ENCODE measurements at regions not wholly inside any gene's neighbourhood (a gene's known extent, or its start where the extent isn't known, plus 50 kb on each side); places are given as distances from the start of the nearest gene placed in this dataset.
"Not testable (repeated sequence)": the region's sequence is repeated elsewhere in the genome, so short reads cannot be mapped to it uniquely, and the experiment has no call there.

- no peak overlapping the region for H3K4me3 ChIP-seq (ENCODE audit: low read depth, low read length)
- no peak overlapping the region for H3K27ac ChIP-seq (ENCODE audit: low read depth, low read length)
- H3K27me3 ChIP-seq (ENCODE audit: insufficient read depth, low read length): peaks cover 74% of the 10 kb centered on the region
- no peaks in the 10 kb centered on the region for H3K79me2 ChIP-seq (ENCODE audit: control insufficient read depth, insufficient read depth, low read length, unreplicated experiment)
- H3K4me1 ChIP-seq (ENCODE audit: control insufficient read depth, insufficient read depth, low read length, unreplicated experiment): no peaks in the 10 kb centered on the region
- H3K36me3 ChIP-seq (ENCODE audit: insufficient read depth, low read length): no peaks in the 10 kb centered on the region
- H2AFZ ChIP-seq (ENCODE audit: low read length, unreplicated experiment): no peak overlapping the region
Measured at GRCh38 chr16:50449800-50450199, 81.0 kb upstream of the BRD7 start.

GRCh38 chr16:50448981-50449380 lies 80.2 kb upstream of the BRD7 start:
- peaks cover 74% of the 10 kb centered on the region for H3K27me3 ChIP-seq (ENCODE audit: insufficient read depth, low read length)
- H3K4me3 ChIP-seq (ENCODE audit: low read depth, low read length): no peak overlapping the region
- no peaks in the 10 kb centered on the region for H3K79me2 ChIP-seq (ENCODE audit: control insufficient read depth, insufficient read depth, low read length, unreplicated experiment)

GRCh38 chr16:50448522-50448921 lies 79.7 kb upstream of the BRD7 start:
- Histone ChIP-seq H3K27ac (ENCODE audit: low read depth, low read length) (no peak overlapping the region), H2AFZ (ENCODE audit: low read length, unreplicated experiment) (no peak overlapping the region), H3K4me1 (ENCODE audit: control insufficient read depth, insufficient read depth, low read length, unreplicated experiment) (no peaks in the 10 kb centered on the region), H3K27me3 (ENCODE audit: insufficient read depth, low read length) (peaks cover 77% of the 10 kb centered on the region), H3K36me3 (ENCODE audit: insufficient read depth, low read length) (no peaks in the 10 kb centered on the region), H3K79me2 (ENCODE audit: control insufficient read depth, insufficient read depth, low read length, unreplicated experiment) (no peaks in the 10 kb centered on the region), H3K4me3 (ENCODE audit: low read depth, low read length) (no peak overlapping the region)

More at GRCh38 chr16:50448981-50449380, 80.2 kb upstream of the BRD7 start:
- Histone ChIP-seq H3K27ac (ENCODE audit: low read depth, low read length) (no peak overlapping the region), H2AFZ (ENCODE audit: low read length, unreplicated experiment) (no peak overlapping the region), H3K4me1 (ENCODE audit: control insufficient read depth, insufficient read depth, low read length, unreplicated experiment) (no peaks in the 10 kb centered on the region), H3K36me3 (ENCODE audit: insufficient read depth, low read length) (no peaks in the 10 kb centered on the region)

- H3K79me2 ChIP-seq (ENCODE audit: control insufficient read depth, insufficient read depth, low read length, unreplicated experiment); H3K27ac ChIP-seq (ENCODE audit: low read depth, low read length); H3K4me3 ChIP-seq (ENCODE audit: low read depth, low read length); H3K36me3 ChIP-seq (ENCODE audit: insufficient read depth, low read length); H2AFZ ChIP-seq (ENCODE audit: low read length, unreplicated experiment); H3K4me1 ChIP-seq (ENCODE audit: control insufficient read depth, insufficient read depth, low read length, unreplicated experiment): not testable (repeated sequence)
- peaks cover 81% of the 10 kb centered on the region for H3K27me3 ChIP-seq (ENCODE audit: insufficient read depth, low read length)
Measured at GRCh38 chr16:50447386-50447785, 78.6 kb upstream of the BRD7 start.

GRCh38 chr16:50446861-50447260 lies 78.1 kb upstream of the BRD7 start:
- Histone ChIP-seq H3K27ac (ENCODE audit: low read depth, low read length) (no peak overlapping the region), H3K4me1 (ENCODE audit: control insufficient read depth, insufficient read depth, low read length, unreplicated experiment) (no peaks in the 10 kb centered on the region), H3K36me3 (ENCODE audit: insufficient read depth, low read length) (no peaks in the 10 kb centered on the region), H2AFZ (ENCODE audit: low read length, unreplicated experiment) (no peak overlapping the region), H3K4me3 (ENCODE audit: low read depth, low read length) (no peak overlapping the region), H3K27me3 (ENCODE audit: insufficient read depth, low read length) (peaks cover 76% of the 10 kb centered on the region), H3K79me2 (ENCODE audit: control insufficient read depth, insufficient read depth, low read length, unreplicated experiment) (no peaks in the 10 kb centered on the region)

GRCh38 chr16:50445621-50446555 lies 77.1 kb upstream of the BRD7 start:
- no peaks in the 10 kb centered on the region for H3K4me1 ChIP-seq (ENCODE audit: control insufficient read depth, insufficient read depth, low read length, unreplicated experiment)
- no peaks in the 10 kb centered on the region for H3K36me3 ChIP-seq (ENCODE audit: insufficient read depth, low read length)
- H3K79me2 ChIP-seq (ENCODE audit: control insufficient read depth, insufficient read depth, low read length, unreplicated experiment): no peaks in the 10 kb centered on the region
- H3K27ac ChIP-seq (ENCODE audit: low read depth, low read length): no peak overlapping the region
- no peak overlapping the region for H3K4me3 ChIP-seq (ENCODE audit: low read depth, low read length)
- H3K27me3 ChIP-seq (ENCODE audit: insufficient read depth, low read length): peaks cover 69% of the 10 kb centered on the region
- no peak overlapping the region for H2AFZ ChIP-seq (ENCODE audit: low read length, unreplicated experiment)

GRCh38 chr16:50444526-50444925 lies 75.7 kb upstream of the BRD7 start:
- no peak overlapping the region for H2AFZ ChIP-seq (ENCODE audit: low read length, unreplicated experiment)
- H3K79me2 ChIP-seq (ENCODE audit: control insufficient read depth, insufficient read depth, low read length, unreplicated experiment): no peaks in the 10 kb centered on the region
- H3K27ac ChIP-seq (ENCODE audit: low read depth, low read length): no peak overlapping the region
- no peaks in the 10 kb centered on the region for H3K4me1 ChIP-seq (ENCODE audit: control insufficient read depth, insufficient read depth, low read length, unreplicated experiment)
- H3K4me3 ChIP-seq (ENCODE audit: low read depth, low read length): no peak overlapping the region
- H3K36me3 ChIP-seq (ENCODE audit: insufficient read depth, low read length): no peaks in the 10 kb centered on the region
- H3K27me3 ChIP-seq (ENCODE audit: insufficient read depth, low read length): peaks cover 62% of the 10 kb centered on the region

- no peaks in the 10 kb centered on the region for H3K79me2 ChIP-seq (ENCODE audit: control insufficient read depth, insufficient read depth, low read length, unreplicated experiment)
- no peaks in the 10 kb centered on the region for H3K4me1 ChIP-seq (ENCODE audit: control insufficient read depth, insufficient read depth, low read length, unreplicated experiment)
- peaks cover 47% of the 10 kb centered on the region for H3K27me3 ChIP-seq (ENCODE audit: insufficient read depth, low read length)
- no peak overlapping the region for H2AFZ ChIP-seq (ENCODE audit: low read length, unreplicated experiment)
- no peak overlapping the region for H3K4me3 ChIP-seq (ENCODE audit: low read depth, low read length)
- no peak overlapping the region for H3K27ac ChIP-seq (ENCODE audit: low read depth, low read length)
- H3K36me3 ChIP-seq (ENCODE audit: insufficient read depth, low read length): no peaks in the 10 kb centered on the region
Measured at GRCh38 chr16:50442221-50442620, 73.4 kb upstream of the BRD7 start.

GRCh38 chr16:50441486-50442157 lies 72.8 kb upstream of the BRD7 start:
- Histone ChIP-seq H3K36me3 (ENCODE audit: insufficient read depth, low read length) (no peaks in the 10 kb centered on the region), H3K4me1 (ENCODE audit: control insufficient read depth, insufficient read depth, low read length, unreplicated experiment) (no peaks in the 10 kb centered on the region), H3K27me3 (ENCODE audit: insufficient read depth, low read length) (peaks cover 44% of the 10 kb centered on the region), H2AFZ (ENCODE audit: low read length, unreplicated experiment) (no peak overlapping the region), H3K27ac (ENCODE audit: low read depth, low read length) (no peak overlapping the region), H3K4me3 (ENCODE audit: low read depth, low read length) (no peak overlapping the region), H3K79me2 (ENCODE audit: control insufficient read depth, insufficient read depth, low read length, unreplicated experiment) (no peaks in the 10 kb centered on the region)

- Histone ChIP-seq H3K4me1 (ENCODE audit: control insufficient read depth, insufficient read depth, low read length, unreplicated experiment) (no peaks in the 10 kb centered on the region), H3K4me3 (ENCODE audit: low read depth, low read length) (no peak overlapping the region), H3K27me3 (ENCODE audit: insufficient read depth, low read length) (peaks cover 44% of the 10 kb centered on the region), H3K27ac (ENCODE audit: low read depth, low read length) (no peak overlapping the region), H3K36me3 (ENCODE audit: insufficient read depth, low read length) (no peaks in the 10 kb centered on the region), H2AFZ (ENCODE audit: low read length, unreplicated experiment) (no peak overlapping the region), H3K79me2 (ENCODE audit: control insufficient read depth, insufficient read depth, low read length, unreplicated experiment) (no peaks in the 10 kb centered on the region)
Measured at GRCh38 chr16:50440991-50441390, 72.2 kb upstream of the BRD7 start.

GRCh38 chr16:50440531-50440930 lies 71.7 kb upstream of the BRD7 start:
- Histone ChIP-seq H3K27me3 (ENCODE audit: insufficient read depth, low read length) (peaks cover 43% of the 10 kb centered on the region), H3K4me3 (ENCODE audit: low read depth, low read length) (no peak overlapping the region), H3K79me2 (ENCODE audit: control insufficient read depth, insufficient read depth, low read length, unreplicated experiment) (no peaks in the 10 kb centered on the region), H3K27ac (ENCODE audit: low read depth, low read length) (no peak overlapping the region), H2AFZ (ENCODE audit: low read length, unreplicated experiment) (no peak overlapping the region), H3K36me3 (ENCODE audit: insufficient read depth, low read length) (no peaks in the 10 kb centered on the region), H3K4me1 (ENCODE audit: control insufficient read depth, insufficient read depth, low read length, unreplicated experiment) (no peaks in the 10 kb centered on the region)

All from ACC112 (cell line).